ENCODE measurements at regions not wholly inside any gene's neighbourhood (a gene's known extent, or its start where the extent isn't known, plus 50 kb on each side); places are given as distances from the start of the nearest gene placed in this dataset.

- H3K4me3 ChIP-seq (replicated peaks in 1 of 2; ENCODE audit: low read depth in 2 of 2, low read length in 2 of 2) = no peak overlapping the region
- no peak for TF ChIP-seq CTCF (IDR thresholded peaks at IDR 0.05; ENCODE audit: low read depth, low read length)
- no peak for DNase-seq (ENCODE audit: low read depth in 2 of 2)
These were observed 387.3 kb downstream of the LRIG3 start for GRCh38 chr12:58532855-58533608.

- no peak for DNase-seq (ENCODE audit: low read depth in 2 of 2)
- TF ChIP-seq CTCF (IDR thresholded peaks at IDR 0.05; ENCODE audit: low read depth, low read length) = no peak
- H3K4me3 ChIP-seq (replicated peaks in 1 of 2; ENCODE audit: low read depth in 2 of 2, low read length in 2 of 2) = no peak overlapping the region
These were observed 386.7 kb downstream of the LRIG3 start for GRCh38 chr12:58533652-58534051.

- peak; percentile 56 to 87 for DNase-seq (ENCODE audit: low read depth in 2 of 2)
- TF ChIP-seq CTCF (IDR thresholded peaks at IDR 0.05; ENCODE audit: low read depth, low read length) = no peak
- H3K4me3 ChIP-seq (replicated peaks in 1 of 2; ENCODE audit: low read depth in 2 of 2, low read length in 2 of 2) = no peak overlapping the region
These were observed 383.0 kb downstream of the LRIG3 start for GRCh38 chr12:58537278-58537677.

GRCh38 chr12:58539295-58539694, 381.0 kb downstream of the LRIG3 start:
- H3K4me3 ChIP-seq (replicated peaks in 1 of 2; ENCODE audit: low read depth in 2 of 2, low read length in 2 of 2) = no peak overlapping the region
- no peak for TF ChIP-seq CTCF (IDR thresholded peaks at IDR 0.05; ENCODE audit: low read depth, low read length)
- DNase-seq (ENCODE audit: low read depth in 2 of 2) = no peak

GRCh38 chr12:58540480-58541299, 379.6 kb downstream of the LRIG3 start:
- DNase-seq (ENCODE audit: low read depth in 2 of 2) = peak; percentile 90 to 91
- no peak overlapping the region for H3K4me3 ChIP-seq (replicated peaks in 1 of 2; ENCODE audit: low read depth in 2 of 2, low read length in 2 of 2)
- peak; percentile 85 for TF ChIP-seq CTCF (IDR thresholded peaks at IDR 0.05; ENCODE audit: low read depth, low read length)

- no peak for TF ChIP-seq CTCF (IDR thresholded peaks at IDR 0.05; ENCODE audit: low read depth, low read length)
- peak; percentile 26 to 55 for DNase-seq (ENCODE audit: low read depth in 2 of 2)
- no peak overlapping the region for H3K4me3 ChIP-seq (replicated peaks in 1 of 2; ENCODE audit: low read depth in 2 of 2, low read length in 2 of 2)
These were observed 379.0 kb downstream of the LRIG3 start for GRCh38 chr12:58541300-58541690.

All from cardiac fibroblast (primary cell).